ENCODE measurements at regions not wholly inside any gene's neighbourhood (a gene's known extent, or its start where the extent isn't known, plus 50 kb on each side); places are given as distances from the start of the nearest gene placed in this dataset.

DNA sequence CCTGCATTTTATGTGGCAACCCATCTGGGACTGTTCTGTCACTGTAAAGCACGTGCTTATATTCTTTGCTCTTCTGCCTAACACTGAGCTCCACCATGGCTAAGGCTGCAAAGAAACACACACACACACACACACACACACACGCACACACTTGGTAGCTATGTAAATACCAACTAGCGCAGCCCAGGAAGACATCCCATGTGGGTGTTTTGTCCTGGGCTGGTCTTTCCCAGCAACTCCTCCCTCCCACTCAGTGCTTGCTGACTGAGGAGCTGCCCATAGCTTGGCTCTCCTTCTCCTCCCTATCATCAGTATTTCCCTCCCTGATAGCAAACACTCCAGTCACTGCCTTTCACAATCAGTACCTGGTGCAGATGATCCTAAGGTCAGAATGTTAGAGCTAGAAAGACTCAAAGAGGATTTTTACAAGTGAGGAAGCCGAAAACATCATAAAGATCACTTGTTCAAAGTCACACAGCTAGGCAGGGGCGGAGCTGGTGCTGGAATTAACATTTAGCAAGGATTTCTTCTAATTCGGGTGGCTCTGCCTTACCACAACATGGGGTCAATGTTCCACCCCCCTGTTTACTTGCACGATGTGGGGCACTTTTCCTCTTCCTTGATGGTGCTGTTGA, 377.1 kb upstream of the TBL1XR1 start:
- H3K23me2 ChIP-seq (ENCODE audit: low read depth, low read length): no peaks in the 10 kb centered on the region
- H2BK12ac ChIP-seq (ENCODE audit: low read depth, low read length): peak overlapping the region; percentile 21; the same call in 1 of the 2 replicates
- no peak overlapping the region for H4K91ac ChIP-seq (replicated peaks; ENCODE audit: insufficient read length, low read length)
- peaks cover 0 to 3% of the 10 kb centered on the region in 2 experiments; a peak in 1 of 4 replicates for H3K9me3 ChIP-seq (ENCODE audit: insufficient read depth in 2 of 2, low read depth in 1 of 2, low read length in 1 of 2)
- no peak for FAIRE-seq
- ChIA-PET CTCF (ENCODE audit: partially characterized antibody) (interaction anchor here (0.6 kb wide), 1 partner anchor 599 kb away, joined by 3 read pairs; no protein-coding TSS in a partner anchor), POLR2A (ENCODE audit: partially characterized antibody) (interaction anchor here (0.8 kb wide), 1 partner anchor 17 kb away, joined by 4 read pairs; no protein-coding TSS in a partner anchor)
- H2AK5ac ChIP-seq (ENCODE audit: low read depth, low read length): no peak overlapping the region
- H3K4me3 ChIP-seq (ENCODE audit: extremely low read depth in 1 of 4, insufficient read depth in 2 of 4, low read depth in 3 of 4, low read length in 4 of 4): no peak overlapping the region
- no peak overlapping the region for H3K14ac ChIP-seq (ENCODE audit: insufficient read length)
- peaks cover 0 to 6% (median 2%) of the 10 kb centered on the region in 4 experiments; a peak in 3 of 7 replicates for H3K4me1 ChIP-seq (replicated peaks in 1 of 4; ENCODE audit: control insufficient read depth in 3 of 4, insufficient read depth in 4 of 4, low read length in 3 of 4)
- H2BK15ac ChIP-seq (ENCODE audit: low read length): no peak overlapping the region
- no peaks in the 10 kb centered on the region for H3K27me3 ChIP-seq (replicated peaks in 1 of 4; ENCODE audit: control insufficient read depth in 3 of 4, extremely low read depth in 1 of 4, insufficient read depth in 3 of 4, low read length in 3 of 4)
- H3K23ac ChIP-seq (ENCODE audit: insufficient read length): no peak overlapping the region
- H3K9ac ChIP-seq (replicated peaks in 1 of 4; ENCODE audit: extremely low read depth in 1 of 4, low read depth in 3 of 4, low read length in 3 of 4): no peak overlapping the region
- H2BK20ac ChIP-seq (ENCODE audit: low read length): no peak overlapping the region
- H4K20me1 ChIP-seq (replicated peaks in 1 of 2; ENCODE audit: control insufficient read depth in 1 of 2, insufficient read depth in 2 of 2, low read length in 2 of 2): no peaks in the 10 kb centered on the region
- WGBS, 2 experiments (ENCODE audit: extremely low coverage in 1 of 2, insufficient coverage in 1 of 2, insufficient read length in 1 of 2, insufficient replicate concordance in 2 of 2, low coverage in 1 of 2, low lambda C conversion rate in 2 of 2, missing lambda C conversion rate in 1 of 2): 83% methylated on average over 7 of the region's 7 CpGs; no CpG with 5 or more reads in 1 of the 2 experiments
- no peak for DNase-seq (ENCODE audit: low read depth in 1 of 2, low spot score in 2 of 2)
- peak overlapping the region; percentile 71 for H2BK120ac ChIP-seq (replicated peaks; ENCODE audit: low read depth, low read length)
- no peaks in the 10 kb centered on the region for H3K79me1 ChIP-seq (ENCODE audit: low read depth, low read length)
- no peak overlapping the region; the same call in 1 of the 2 replicates for H2BK5ac ChIP-seq (ENCODE audit: low read depth, low read length)
- H4K5ac ChIP-seq (ENCODE audit: insufficient read length, low read depth, low read length): no peak overlapping the region
- H2AFZ ChIP-seq (ENCODE audit: low read length): peak overlapping the region; percentile 95
- H3K18ac ChIP-seq (ENCODE audit: extremely low read depth, low read length): peak overlapping the region; percentile 55; the same call in 1 of the 2 replicates
- no peak overlapping the region for H3K27ac ChIP-seq (ENCODE audit: low read depth, low read length)
- no peaks in the 10 kb centered on the region for H3K79me2 ChIP-seq (ENCODE audit: control insufficient read depth in 1 of 2, insufficient read depth in 2 of 2, low read length in 2 of 2)
- no peak overlapping the region for H3K4me2 ChIP-seq (ENCODE audit: insufficient read depth in 1 of 2, low read depth in 2 of 2, low read length in 2 of 2)
- no peaks in the 10 kb centered on the region for H3K36me3 ChIP-seq (ENCODE audit: control insufficient read depth in 2 of 4, insufficient read depth in 4 of 4, low read length in 3 of 4)
- no peak overlapping the region for H4K8ac ChIP-seq (ENCODE audit: extremely low read depth, insufficient read depth, low read length)
- no peak overlapping the region for H3K4ac ChIP-seq (replicated peaks; ENCODE audit: insufficient read length, low read depth, low read length)
- no peak overlapping the region for H3K56ac ChIP-seq (replicated peaks; ENCODE audit: insufficient read length, low read depth, low read length)
- TF ChIP-seq JUND (IDR thresholded peaks at IDR 0.05; ENCODE audit: low read length) (no peak), CREB1 (IDR thresholded peaks at IDR 0.05) (no peak), EGR1 (IDR thresholded peaks at IDR 0.05; ENCODE audit: borderline replicate concordance, low read depth, low read length) (no peak), TBP (IDR thresholded peaks at IDR 0.05; ENCODE audit: low read depth, low read length) (no peak), GTF2F1 (IDR thresholded peaks at IDR 0.05; ENCODE audit: borderline replicate concordance, low read depth, low read length) (no peak), BACH1 (IDR thresholded peaks at IDR 0.05; ENCODE audit: low read length) (no peak), MAFK (IDR thresholded peaks at IDR 0.05; ENCODE audit: low read depth, low read length) (no peak), CHD2 (IDR thresholded peaks at IDR 0.05; ENCODE audit: low read length) (no peak), RFX5 (IDR thresholded peaks at IDR 0.05; ENCODE audit: borderline replicate concordance, low read depth, low read length) (no peak), SAP30 (IDR thresholded peaks at IDR 0.05; ENCODE audit: insufficient read depth, insufficient replicate concordance, low read length) (no peak), BRCA1 (IDR thresholded peaks at IDR 0.05; ENCODE audit: low read depth, low read length) (no peak), ZNF274 (IDR thresholded peaks at IDR 0.05; ENCODE audit: borderline replicate concordance, extremely low read depth, low read length) (no peak), RXRA (IDR thresholded peaks at IDR 0.05; ENCODE audit: insufficient read depth, low read depth, low read length) (no peak)
- TF ChIP-seq, protein P1, sequence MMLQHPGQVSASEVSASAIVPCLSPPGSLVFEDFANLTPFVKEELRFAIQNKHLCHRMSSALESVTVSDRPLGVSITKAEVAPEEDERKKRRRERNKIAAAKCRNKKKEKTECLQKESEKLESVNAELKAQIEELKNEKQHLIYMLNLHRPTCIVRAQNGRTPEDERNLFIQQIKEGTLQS (IDR thresholded peaks at IDR 0.05; ENCODE audit: insufficient read depth, low read depth, low read length): no peak
